HL-60 (cell line): ENCODE measurements at regions not wholly inside any gene's neighbourhood (a gene's known extent, or its start where the extent isn't known, plus 50 kb on each side); places are given as distances from the start of the nearest gene placed in this dataset.

Source experiments
- CTCF ChIP-seq: IDR thresholded peaks from one replicate; pipeline ENCODE4 v1.5.1; 2011; ENCODE audit warnings: low read length, control low read depth, inconsistent platforms; ENCODE audit not compliant: insufficient read depth
- GABPA ChIP-seq: IDR thresholded peaks from 2 replicates; pipeline ENCODE4 v1.6.1; 2012; ENCODE audit warnings: low read depth
- POLR2AphosphoS5 ChIP-seq: IDR thresholded peaks from 2 replicates; pipeline ENCODE4 v1.6.1; 2012; ENCODE audit warnings: low read depth

DNA sequence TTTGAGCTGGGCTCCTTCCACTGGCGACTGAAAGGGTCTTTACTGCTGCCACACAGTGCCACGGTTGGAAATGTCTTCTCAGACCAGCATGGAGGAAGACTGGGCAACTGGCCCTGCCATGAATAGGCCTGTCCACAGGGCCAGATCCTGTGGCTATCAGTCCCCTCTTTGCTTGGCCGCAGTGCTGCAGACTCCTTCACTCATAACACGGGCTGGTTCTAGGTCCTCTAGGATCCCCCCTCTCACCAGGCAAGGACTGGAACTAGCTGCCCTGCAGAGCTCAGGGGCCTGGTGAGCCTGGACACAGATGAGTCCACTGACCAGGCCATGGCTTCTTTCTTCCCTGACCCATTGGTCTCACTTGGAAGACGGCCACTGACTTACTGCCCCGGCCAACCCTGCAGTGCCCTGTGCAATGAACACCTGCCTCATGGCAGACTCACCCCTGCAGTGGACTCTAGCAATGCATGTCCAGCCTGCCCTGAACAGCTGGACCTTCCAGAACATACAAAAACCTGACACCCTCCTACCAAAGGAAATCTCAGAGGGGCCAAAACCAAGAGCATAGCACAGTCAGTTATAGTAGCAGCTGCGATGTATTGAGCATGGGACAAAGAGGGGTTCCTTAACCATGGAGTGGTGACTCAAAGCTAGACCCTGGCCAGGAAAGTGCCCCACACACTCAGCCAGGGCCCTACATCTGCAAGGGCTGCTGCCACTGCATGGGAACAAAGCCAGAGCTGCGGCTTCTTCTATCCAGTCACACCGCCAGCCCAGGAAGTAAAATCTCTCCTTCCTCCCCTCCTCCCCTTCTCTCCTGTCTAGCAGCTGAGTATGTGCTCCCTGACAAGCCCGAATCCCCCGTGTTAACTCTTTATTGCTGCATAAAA is 72.1 kb upstream of the ITGA11 start:
- TF ChIP-seq CTCF = no peak
- TF ChIP-seq POLR2AphosphoS5 = no peak
- no peak for TF ChIP-seq GABPA
